Spleen (tissue), 7 donors: ENCODE measurements at regions not wholly inside any gene's neighbourhood (a gene's known extent, or its start where the extent isn't known, plus 50 kb on each side); places are given as distances from the start of the nearest gene placed in this dataset.

Experiments used
- POLR2AphosphoS5 ChIP-seq, 3 donors: sonication (generic); formaldehyde crosslinking; IDR thresholded peaks; one replicate each; pipeline ENCODE4 v1.5.1; 2017; ENCODE audit warnings: antibody characterized with exemption in 3 of 3
- TF ChIP-seq, protein P1 (sequence below), 11 experiments: fragments of 200-600 bp in 7 of 11; fragments of 450-650 bp in 4 of 11; sonication (generic) in 4 of 11; IDR thresholded peaks in 8 of 11; conservative IDR thresholded peaks in 3 of 11; 1 replicate in 7 of 11; 2 replicates in 4 of 11; pipeline versions ENCODE4 v1.4.0 to v1.8.0; 2016 to 2021; ENCODE audit warnings: antibody characterized with exemption in 11 of 11, inconsistent platforms in 4 of 11, mild to moderate bottlenecking in 1 of 11
- donor health status: DM: no; HTN: no; CAD: no; lungs with moderate emphysema.
- donor health status: DM: no; HTN: no; CAD: no.
- donor health status: DM: no; HTN: no; CAD: no.

DNA sequence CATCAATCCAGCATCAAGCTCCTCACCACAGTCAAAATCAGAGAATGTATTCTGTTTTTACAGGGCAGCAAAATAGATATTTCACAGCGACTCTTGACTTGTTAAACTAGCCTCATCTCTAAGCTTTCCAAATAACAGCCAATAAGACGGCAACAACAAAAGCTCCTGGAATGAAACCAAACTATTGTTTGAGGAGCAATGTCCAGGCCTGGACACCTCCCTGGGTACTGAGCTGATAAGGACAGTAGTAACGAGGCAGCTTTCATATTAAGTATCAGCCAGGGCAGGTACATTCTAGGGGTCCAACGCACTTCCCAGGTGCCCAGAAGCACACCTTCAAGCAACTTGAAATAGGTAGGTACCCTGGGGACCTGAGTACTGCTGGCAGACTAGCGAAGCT lies 260.3 kb downstream of the ENC1 start:
- TF ChIP-seq POLR2AphosphoS5 (IDR thresholded peaks at IDR 0.05), result no peak
- TF ChIP-seq, protein P1, sequence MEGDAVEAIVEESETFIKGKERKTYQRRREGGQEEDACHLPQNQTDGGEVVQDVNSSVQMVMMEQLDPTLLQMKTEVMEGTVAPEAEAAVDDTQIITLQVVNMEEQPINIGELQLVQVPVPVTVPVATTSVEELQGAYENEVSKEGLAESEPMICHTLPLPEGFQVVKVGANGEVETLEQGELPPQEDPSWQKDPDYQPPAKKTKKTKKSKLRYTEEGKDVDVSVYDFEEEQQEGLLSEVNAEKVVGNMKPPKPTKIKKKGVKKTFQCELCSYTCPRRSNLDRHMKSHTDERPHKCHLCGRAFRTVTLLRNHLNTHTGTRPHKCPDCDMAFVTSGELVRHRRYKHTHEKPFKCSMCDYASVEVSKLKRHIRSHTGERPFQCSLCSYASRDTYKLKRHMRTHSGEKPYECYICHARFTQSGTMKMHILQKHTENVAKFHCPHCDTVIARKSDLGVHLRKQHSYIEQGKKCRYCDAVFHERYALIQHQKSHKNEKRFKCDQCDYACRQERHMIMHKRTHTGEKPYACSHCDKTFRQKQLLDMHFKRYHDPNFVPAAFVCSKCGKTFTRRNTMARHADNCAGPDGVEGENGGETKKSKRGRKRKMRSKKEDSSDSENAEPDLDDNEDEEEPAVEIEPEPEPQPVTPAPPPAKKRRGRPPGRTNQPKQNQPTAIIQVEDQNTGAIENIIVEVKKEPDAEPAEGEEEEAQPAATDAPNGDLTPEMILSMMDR (IDR thresholded peaks at IDR 0.05 in 8 of 11, conservative IDR thresholded peaks at IDR 0.05 in 3 of 11), result no peak
